ENCODE measurements at regions not wholly inside any gene's neighbourhood (a gene's known extent, or its start where the extent isn't known, plus 50 kb on each side); places are given as distances from the start of the nearest gene placed in this dataset.

DNA sequence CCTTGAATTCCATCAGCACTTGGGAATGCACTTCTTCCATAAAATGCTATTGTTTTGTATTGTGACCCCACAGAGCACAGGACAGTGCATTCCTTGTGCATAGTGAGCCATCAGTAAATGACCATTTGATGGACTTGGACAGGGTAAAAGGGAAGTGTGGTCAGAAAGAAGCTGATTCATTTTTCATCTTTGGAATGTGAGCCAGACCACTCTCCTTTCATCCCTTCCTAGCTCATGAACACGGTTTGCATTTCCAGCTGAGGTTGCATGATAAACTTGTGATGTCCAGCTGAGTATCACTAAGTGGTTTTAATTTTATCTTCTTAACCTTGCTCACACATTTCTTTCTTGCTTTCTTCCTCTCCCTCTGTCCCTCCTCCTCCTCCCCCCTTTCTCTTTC, 101.3 kb downstream of the NUDT12 start:
- no peak for DNase-seq

DNA sequence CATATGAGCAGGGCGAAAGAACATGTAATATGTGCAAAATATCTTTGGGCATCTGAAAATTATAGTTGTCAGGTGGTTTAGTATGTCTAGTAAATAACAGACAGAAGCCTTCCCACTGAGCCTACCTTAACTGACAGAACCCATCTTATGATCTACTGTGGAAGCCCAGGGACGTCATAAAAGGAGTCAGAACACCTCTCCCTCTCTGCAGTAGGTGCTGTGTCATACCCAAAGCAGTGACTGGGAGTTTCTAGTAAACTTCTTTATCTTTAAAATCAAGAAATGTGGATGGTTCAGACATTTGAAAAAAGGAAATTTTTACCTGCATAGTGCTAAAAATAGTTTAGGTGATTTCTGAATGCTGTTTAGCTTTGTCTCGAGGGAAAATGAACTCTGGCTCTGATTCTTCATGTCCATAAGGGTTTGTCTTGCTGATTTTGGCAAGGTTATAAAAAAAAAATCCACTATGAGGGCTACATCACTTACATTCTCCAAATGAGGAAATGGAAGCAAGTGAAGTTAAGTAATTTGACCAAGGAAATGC, 104.0 kb downstream of the NUDT12 start:
- no peak for DNase-seq

DNA sequence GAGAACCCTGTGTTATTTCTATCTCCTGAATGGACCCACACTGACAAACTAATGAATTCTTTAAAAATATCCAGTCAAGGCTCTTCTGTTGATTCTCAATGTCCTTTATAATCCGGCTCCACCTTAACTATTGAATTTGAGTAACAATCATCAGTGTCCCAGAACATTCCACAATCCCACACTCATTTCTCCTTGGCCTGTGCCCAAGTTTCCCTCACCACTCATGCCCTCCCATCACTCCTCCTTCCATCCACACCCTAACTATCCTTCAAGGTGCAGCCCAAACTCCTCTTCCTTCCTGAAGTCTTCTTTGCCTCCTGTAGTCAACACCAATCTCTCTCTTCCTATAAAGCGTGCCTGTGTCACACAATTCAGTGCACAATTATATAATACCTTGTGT, 106.1 kb downstream of the NUDT12 start:
- DNase-seq: no peak

DNA sequence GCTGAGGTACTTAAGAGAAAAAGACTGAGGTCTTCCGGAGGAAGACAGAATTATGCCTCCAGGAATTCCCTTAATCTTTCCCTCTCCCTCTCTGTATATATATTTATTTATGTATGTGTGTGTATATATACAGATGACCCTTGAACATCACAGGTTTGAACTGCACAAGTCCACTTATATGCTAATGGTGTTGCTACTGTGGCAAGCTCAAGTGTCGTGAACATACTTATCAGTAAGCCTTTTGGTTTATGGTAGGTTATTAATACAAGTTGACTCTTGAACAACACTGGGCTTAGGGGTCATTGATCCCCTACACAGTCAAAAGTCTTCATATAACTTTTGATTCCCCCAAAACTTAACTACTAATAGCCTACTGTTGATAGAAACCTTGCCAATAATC, 106.8 kb downstream of the NUDT12 start:
- no peak for DNase-seq

DNA sequence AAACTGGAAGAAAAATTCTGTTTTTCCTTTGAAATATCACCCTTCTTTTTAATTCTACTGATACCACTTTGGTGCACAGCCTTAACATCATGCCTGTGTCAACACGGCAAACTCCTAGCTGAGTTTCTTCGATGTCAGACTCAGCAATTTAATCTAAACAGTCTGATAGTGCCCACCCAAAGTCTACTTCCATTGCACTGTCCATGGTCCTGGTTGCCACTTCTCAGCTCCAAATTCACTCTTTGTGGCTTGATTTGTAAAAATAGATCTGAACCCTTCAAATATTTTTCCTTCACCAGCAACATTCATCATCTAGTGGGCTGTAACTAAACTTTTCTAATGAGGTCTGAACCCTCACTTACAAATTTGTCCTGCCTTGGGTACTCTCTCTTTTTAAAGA, 107.8 kb downstream of the NUDT12 start:
- DNase-seq: no peak

DNA sequence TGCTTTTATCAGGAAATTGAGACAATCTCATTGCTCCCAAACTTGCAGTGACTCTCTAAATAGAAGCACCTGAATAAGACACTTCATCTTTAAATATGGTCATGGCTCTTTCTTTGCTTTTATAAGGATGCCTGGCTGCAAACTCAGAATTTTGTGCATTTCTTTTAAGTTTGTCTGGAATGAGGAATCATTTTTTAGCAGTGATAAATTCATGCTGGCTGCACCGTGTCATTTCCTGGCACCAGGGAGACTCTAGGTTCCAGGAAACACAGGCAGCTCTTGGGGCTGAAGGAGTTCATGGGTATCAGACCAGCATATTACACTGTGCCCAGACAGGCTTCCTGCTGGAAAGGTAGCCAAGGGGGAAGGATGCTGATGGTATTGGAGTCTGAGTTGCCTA, 109.9 kb downstream of the NUDT12 start:
- DNase-seq: no peak

DNA sequence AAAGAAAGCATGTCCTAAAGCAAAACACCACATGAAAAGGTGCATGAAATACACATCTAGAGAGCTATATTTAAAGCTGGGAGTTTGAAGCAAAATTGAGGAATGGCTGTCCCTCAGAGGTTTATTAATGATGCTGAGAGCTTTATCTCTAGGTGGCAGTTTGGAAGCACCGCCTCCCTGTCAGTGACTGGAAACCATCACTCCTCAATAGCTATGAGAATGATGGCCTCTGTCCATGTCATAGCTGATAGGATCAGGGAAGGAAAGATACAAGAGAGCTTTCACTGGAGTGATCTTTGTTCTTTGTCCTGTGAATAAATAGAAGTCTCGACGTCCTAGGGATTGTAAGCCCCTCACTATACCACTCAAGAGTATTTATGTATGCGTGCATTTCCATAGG, 110.5 kb downstream of the NUDT12 start:
- no peak for DNase-seq

DNA sequence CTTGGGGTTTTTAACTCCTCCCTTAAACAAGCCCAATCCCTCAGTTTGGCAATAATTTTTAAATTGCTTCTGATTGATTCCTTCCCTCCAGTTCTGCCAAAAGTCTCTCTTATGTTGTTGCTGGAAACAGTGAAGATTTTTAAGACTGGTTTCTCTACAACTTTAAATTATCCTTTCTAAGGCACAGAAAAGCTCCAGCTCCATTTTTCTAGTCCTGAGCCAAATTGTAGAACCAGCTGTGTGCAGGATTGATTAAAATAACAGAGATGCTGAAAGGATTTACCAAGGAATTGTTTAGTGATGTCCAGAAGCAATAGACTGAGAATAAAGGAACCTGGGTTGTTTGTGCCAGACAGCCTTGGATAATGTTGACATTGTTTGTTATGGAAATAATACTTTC, 111.3 kb downstream of the NUDT12 start:
- DNase-seq: no peak

DNA sequence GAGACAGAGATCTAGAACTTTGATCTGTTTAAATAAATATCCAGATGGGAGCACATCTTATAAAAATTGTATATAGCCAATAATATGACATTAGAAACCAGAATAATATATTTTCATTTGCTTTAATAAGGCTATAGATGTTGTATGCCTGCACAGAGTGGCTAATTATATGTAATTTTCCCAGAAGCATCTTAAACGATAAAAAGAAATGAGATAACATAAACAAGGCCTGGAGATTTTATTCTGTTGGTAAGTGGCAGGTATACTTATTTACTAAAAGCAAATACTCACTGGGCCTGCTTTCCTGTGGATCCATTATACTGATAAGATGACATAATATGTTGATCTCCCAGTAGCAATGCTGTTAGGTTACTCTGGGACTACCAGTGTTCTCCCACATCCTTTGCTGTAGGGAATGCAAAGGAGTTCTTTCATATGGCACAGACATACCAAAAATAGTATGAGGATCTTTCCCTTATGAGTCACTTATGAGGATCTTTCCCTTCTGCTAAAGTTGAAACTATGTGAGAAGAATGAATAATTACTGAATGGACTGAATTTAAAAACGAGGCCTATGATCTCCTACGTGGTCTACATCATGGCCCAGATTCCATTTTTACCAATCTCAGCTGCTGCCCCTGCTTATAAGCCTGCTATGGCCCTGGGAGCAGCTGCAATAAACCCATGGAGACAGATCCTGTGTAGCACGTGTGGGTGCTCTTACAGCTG, 112.1 kb downstream of the NUDT12 start:
- no peak for DNase-seq

DNA sequence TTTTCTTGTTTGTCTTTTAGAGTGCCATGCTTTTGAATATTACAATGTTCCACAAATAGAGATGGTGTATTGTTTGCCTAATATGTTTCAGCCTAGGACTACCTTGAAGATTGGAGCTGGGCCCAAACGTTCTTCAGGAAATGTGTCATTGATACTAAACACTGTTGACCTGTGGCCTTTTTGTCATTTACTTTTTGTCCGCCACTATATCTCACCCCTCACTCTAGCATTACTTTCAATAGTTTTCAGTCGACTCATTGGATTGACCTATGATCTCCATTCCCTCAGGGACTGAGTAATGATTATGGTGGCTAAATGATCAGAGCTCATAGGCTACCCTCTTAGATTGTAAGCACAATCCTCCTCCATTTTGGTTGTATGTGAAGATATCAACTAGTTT, 115.8 kb downstream of the NUDT12 start:
- DNase-seq: no peak

DNA sequence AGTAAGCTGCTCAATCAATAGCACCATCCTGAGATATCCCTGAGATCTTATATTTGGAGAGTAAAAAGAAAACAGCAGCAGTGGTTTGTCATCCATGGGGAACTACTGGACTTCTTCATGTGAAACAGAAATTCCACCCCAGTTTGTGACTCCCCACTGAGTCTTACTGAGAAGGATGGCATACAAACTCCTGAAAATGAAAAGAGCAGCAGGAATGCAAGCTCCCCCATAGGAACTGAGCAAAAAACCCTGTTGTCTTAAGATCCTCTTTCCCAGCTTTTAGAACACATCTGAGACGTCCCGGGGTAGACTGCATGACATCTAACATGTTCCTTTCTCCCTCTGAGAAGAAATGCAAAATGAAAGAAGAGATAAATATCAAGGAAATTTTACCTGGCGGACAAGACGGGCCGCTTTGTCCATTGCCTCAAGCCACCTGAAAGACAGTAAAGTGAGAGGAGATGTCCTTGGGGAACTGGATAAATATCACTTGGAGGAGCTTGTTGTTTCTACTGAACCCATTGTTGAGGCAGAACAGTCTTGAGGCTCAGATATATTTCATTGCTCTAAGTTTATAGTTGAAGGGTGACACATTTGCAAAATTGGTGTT, 117.1 kb downstream of the NUDT12 start:
- no peak for DNase-seq

DNA sequence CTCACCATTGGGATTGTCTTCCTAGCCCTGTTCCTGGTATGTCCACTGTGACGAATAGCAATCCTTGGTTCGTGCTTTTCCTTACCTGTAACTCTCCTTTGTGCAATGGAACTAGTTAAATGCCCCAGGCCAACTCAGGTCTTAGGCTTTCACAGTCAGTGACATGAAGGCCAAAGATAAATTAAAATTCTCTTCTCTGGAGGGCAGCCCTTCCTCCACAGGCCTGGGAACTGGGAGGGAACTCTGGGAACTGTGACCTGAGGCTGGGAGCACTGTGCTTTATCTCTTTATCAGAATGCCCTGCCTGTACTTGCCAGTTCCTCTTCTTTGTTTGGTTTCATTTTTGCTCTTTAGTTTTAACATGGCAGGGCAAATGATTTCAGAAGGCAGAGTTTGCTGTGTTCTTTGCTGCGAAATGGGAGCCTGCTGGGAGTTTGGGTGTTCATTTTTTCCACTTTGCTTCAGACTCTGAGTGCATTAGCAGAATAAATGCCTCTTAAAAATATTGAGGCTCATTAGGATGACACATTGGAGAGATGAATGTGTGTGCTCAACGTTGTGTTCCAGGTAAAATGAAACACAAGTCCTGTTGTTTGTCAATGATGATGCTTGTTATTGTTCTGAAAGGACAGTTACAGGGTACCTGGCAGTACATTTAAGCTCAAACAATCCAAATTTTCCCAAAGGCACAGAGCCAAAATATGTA, 118.1 kb downstream of the NUDT12 start:
- peak; percentile 40 for DNase-seq

DNA sequence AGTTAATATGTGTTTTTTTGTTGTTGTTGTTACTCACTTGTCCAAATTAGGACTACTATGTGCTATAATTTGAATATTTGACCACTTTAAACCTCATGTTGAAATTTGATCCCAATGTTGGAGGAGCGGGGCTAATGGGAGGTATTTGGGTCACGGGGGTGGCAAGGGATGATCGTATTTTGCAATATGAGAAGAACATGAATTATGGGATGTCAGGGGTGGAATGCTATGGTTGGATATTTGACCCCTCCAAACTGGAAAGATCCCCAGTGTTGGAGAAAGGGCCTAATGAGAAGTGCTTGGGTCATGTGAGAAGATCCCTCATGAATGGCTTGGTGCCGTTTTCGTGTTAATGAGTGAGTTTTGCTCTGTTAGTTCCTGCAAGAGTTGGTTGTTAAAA, 119.8 kb downstream of the NUDT12 start:
- DNase-seq: no peak

DNA sequence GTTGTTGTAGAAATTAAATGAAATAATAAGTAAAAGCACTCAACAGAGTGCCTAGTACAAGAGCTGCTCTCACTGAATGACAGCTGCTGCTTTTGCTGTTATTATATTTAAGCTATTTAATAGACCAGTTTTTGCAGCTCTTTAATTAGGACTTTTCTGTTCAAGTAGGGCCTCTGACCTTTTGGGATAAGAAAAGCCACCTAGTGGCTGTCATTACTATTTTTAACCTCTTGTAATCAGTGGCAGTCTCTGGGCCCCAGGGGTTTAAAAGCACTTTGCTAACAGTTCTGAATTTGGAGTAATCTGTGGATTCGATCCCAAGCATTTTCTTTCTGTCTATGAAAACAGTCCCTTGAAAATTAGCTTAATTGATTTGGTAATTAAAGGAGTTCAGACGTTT, 121.1 kb downstream of the NUDT12 start:
- DNase-seq: peak; percentile 38

DNA sequence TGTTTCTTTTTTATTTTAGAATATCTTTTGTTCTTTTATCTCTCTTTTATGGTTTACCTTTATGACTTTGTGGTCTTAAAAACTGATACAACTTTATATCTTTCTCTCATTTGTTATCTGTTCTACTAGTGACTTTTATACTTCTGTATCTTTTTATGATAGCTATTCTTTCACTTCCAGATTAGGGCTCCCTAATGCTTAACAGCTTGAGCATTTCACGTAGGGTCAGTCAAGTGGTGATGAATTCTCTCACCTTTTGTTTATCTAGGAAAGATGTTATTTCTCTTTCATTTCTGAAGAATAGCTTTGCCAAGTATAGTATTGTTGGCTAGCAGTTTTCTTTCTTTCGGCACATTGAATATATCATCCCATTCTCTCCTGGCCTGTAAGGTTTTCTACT, 123.6 kb downstream of the NUDT12 start:
- no peak for DNase-seq

DNA sequence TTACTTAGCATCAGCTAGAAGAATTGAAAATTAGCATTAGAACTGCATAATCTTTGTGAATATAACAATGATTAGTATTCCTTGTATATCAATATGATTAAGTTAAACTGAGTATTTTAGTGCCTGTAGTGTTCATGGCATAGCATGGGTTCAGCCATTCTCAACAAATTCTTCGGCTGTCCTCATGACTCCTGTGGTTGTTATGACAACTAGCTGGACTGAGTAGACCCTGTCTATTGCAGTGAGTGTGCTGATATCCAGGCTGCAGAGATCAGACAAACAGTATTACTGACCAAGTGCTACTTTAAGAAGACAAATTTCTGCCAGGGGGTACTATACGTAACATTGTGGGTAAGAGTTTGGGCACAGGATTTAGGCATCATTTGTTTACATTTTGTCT, 125.9 kb downstream of the NUDT12 start:
- DNase-seq: no peak

DNA sequence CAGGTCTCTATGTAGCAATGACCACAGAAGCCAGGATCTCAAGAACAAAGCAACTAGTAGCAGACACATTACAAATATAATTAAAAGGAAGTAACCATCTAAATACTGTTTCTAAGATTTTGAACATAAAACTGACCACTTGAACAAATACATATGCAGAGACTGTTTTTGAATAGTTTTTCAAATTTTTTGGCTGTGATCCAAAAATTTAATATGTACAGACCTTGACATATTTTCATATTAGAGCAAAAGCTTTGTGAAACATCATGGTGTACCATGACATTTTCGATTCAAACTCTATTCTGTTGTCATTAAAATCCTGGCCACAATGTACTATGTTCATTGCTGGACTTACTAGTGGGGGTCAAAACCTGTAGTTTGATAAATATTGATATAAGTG, 126.5 kb downstream of the NUDT12 start:
- no peak for DNase-seq

DNA sequence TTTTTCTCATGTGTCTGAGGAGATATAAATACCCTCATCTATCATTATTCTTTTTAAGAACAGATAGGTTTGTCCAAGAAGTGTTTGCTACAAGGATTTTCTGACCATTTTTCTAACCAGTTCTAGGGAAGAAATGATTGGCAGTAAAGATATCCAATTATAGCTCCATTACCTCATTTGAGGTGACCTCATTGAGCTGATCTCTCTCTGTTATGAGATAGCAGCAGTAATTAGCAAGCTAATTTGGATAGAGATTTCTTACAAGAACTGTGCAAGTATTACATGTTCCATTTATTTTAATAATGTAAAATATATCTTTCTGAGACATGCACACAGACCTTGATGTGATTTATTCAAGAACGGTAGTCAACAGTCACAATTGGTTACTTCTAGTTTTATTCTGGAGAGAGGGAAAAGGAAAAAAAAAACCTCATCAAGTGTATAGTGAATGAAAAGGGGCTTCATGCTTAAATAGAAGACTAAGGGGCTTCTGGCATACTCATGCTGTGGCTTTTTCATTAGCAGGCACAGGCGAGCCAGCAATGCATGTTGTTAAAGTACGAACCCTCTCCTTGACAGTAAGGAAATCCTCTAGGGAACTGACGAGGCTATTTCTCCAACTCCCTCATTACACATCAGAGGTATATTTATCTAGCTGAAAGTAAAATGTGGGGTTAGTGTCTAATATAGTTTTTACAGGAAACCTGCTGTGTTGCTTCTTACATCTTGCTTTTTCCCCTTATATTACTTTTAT, 127.3 kb downstream of the NUDT12 start:
- DNase-seq: no peak

DNA sequence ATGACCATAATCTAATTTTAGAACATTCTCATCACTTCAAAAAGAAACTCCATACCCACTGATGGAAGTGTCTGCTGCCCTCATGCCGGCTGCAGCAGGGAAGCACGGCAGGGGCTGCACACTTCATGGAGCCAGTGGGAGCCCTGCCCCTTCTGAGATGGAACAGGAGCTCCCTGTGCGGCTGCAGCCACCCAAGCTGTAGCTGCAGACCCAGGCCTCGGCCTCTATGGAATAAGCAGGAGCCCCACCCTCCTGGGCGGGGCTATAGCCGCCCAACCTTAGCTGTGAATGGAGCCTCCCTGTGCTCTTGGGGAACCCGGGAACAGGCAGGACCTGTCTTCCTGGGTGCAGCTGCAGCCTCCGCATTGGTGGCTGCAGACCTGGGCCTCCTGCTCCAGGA, 128.5 kb downstream of the NUDT12 start:
- no peak for DNase-seq

DNA sequence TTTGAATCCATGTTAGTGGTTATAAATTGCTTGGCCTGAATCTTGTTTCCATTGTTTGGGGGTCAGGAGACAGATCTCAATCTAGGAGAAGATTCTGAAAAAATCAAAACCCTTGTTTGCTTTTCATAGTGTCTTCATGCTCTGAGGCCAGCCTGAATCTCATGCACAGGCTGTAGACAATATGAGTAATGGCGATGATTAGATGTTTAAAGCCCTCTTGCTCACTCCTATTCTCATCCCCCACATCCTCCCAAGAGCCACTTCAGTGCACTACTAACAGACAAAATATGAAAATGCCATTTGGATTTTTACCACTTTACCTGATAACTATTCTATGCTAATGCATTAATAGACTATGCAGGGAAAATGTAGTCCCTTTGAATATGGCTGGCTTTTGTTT, 129.4 kb downstream of the NUDT12 start:
- no peak for DNase-seq

DNA sequence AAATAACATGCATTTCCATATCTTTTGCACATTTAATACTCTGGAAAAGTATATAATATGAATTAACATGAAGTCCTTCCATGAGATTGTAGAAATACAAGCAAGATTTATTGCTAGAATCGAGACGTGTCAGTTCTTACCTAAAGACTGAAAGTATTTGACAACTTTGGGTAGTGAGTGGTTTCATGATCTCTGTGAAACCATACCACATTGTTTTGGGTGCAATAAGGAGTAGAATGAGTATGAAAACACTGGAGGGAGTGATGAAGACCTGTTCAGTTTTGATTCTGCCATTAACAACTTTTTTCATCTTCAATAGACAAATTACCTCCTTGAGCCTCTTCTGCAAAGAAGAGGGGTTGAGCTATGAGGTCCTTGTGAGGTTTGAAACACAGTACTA, 133.7 kb downstream of the NUDT12 start:
- no peak for DNase-seq

DNA sequence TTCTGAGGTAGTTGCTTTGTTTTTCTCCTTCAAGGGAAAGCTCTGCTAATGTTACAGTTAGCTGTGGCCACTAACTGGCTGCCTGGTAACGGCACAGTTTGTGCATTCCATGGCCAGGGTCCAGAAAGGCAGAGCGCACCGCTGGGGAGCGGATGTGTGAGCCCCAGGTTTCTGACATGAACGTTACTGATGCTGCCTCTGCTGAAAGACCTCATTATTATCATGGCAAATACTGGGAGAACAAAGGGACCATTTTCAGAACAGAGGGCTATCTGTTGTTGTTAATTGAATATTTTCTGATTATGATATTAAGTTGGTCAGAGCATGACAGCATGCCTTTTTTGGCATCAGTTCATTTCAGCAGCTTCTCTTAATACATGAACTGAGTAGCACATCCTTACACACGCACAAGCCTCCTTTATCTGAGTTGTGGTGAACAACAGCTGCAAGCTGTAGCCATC, 134.1 kb downstream of the NUDT12 start:
- no peak for DNase-seq

DNA sequence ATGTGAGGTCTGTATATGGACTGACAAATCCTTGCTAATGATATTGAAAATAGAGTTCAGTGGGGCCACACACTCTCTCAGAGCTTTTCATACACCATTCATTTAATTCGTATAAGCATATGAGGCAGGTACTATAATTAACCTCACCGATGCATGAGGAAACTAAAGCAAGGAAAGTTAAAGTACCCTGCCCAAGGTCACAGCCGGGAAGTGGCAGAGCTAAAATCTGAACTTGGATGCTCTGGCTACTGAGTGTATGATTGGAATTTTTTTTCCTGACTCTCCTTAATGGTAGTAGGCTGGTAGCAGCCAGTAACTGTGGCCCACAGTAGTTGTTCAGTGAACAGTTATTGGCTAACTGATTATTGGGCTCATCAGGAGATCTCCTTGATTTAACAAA, 135.3 kb downstream of the NUDT12 start:
- DNase-seq: no peak
